Ecto neural progenitor cell (in vitro differentiated cells): ENCODE measurements at regions not wholly inside any gene's neighbourhood (a gene's known extent, or its start where the extent isn't known, plus 50 kb on each side); places are given as distances from the start of the nearest gene placed in this dataset.
"Not testable (repeated sequence)": the region's sequence is repeated elsewhere in the genome, so short reads cannot be mapped to it uniquely, and the experiment has no call there.

ENCODE experiments used
- DNase-seq: peaks from one replicate; pipeline ENCODE4 v3.0.0-alpha.2; 2018; ENCODE audit warnings: low spot score

DNA sequence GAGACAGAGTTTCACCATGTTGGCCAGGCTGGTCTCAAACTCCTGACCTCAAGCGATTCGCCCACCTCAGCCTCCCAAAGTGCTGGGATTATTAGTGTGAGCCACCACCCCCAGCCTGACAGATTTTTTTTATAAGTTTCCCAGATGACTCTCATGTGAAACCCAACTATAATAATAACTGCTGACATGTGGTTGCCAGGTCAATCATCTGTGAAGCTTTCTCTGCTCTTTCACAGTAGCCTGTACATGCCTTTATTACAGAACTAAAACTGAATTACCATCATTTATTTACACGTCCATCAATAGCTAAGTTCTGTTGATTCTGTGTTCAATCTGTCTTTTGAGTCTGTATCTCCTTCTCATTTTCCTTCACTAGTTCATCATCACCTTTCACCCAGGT, 218.5 kb downstream of the RPS29 start:
- DNase-seq: no peak

DNA sequence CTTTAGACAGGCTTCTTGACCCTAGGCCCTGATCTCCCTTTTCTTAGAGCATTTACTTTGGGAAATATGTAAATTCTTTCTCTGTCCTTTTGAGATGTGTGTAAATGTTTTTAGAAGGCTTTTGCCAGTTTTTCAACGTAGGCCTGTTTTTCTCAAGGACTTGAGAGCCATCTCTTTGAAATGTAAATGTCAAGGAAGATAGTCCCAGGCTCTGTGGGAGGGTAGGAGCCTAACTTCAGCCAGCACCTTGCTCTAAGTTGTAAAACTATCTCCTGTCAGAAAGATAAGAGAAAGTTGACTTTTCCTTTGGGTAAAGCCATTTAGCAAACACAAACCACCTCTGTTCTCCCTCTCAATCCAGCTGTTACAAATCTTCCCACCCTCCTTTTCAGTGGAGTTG, 219.8 kb downstream of the RPS29 start:
- no peak for DNase-seq

DNA sequence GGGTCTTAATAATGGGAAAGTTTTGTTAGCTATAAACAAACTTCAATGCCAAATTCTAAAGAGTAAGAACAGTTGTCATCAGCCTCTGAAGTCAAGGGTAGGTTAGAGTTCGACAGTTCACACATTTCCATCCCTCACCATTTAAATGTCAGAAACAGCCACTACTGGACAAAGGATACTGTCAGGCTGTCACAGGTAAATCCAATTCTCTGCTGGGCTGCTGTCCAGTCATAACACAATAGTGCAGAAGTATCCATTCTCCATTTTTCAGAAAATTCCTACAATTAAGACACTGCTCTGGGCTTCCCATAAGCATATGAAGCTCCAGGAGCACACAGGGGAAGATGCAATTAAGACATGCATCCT, 221.4 kb downstream of the RPS29 start:
- no peak for DNase-seq

DNA sequence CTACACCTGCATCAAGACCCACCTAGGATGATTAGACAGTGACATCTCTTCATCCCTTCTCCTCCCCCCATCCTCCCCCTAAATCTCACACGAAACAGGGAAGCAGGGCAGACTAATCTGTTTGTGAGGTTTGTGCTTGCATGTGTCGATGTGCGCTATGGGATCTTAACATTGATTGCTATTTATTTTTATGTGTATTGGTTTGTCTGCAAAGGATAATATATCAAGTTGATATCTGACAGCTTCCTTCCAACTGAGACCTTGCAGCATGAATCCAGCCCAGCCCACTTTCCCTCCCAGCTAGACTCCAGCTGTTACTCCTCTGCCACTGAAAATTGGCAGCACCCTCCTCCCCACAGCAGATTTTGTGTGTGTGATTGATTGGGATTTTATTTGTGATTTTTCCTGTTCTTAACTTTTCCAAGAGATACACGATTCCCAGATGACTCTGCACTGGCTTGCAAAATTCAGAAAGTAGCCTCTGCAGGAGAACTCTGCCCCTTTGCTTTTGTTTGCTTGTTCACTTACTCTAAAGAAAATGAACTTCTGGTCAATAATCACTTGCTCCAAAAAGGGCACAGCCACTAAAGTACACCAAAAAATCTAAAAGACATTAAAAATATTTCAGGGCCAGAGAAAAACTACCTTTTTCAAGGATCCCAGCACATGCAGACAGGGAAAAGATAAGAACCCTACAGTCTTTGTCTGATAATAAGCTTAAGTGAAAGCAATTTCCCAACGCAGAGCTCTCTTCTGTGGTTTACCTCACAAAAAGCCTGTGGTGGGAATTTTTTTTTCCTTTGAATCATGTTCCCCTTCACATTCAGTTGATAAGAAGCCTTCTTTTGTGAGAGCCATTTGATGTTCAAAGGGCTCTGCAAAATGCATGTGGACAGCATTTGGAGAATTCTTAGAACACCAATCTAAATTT, 222.1 kb downstream of the RPS29 start:
- DNase-seq: no peak

DNA sequence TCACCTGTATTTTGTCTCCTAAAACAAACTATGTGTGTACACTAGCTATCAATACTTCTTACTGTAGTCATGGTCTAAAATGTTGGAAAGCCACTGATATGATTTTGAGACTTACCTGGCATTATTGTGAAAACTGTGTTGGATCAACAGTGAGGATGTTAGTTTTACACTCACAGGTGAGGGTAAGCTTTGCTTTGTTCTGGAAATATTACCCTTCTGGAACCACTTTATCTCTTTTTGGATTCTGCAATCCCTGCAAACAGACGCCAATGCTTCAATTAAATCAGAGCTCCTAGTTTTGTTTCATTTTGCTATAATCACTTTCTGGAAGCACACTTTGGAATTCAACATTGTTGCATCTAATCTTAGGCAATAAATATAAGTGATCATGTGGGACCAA, 223.3 kb downstream of the RPS29 start:
- no peak for DNase-seq

DNA sequence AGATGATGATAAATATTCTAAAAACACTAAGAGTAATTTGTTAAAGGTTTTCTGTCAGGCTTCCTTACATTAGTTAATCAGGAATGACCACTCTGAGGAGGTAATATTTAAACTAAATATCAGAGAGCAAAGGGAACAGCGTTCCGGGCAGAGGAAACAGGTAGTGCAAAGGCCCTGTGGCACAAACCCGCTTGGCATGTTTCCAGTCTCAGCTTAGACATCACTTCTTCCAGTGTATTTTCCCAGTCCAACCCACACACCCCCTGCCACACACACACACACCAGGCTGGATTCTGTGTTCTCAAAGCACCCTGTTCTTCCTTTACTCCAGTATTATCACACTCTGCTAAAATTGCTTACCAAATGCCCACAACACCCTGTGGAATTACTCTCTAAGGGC, 247.1 kb downstream of the RPS29 start:
- no peak for DNase-seq

DNA sequence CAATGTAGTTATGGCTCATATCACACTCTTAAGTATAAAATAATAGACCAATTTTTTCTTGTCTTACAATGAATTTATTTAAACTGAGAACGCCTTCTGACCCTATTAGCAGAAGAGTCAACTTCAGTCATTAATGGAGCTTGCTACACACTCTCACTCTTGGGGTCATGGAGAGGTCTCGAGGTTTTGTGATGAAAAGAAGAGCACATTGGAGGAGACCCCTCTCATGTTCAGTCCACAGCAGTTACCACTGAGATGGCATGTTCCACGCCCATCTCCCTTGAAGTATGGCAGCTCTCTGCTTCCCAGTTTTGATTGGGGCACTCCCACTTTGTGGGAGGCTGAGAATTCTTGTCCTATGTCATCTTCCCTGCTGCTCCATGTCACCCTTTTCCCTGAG, 266.4 kb downstream of the RPS29 start:
- no peak for DNase-seq

DNA sequence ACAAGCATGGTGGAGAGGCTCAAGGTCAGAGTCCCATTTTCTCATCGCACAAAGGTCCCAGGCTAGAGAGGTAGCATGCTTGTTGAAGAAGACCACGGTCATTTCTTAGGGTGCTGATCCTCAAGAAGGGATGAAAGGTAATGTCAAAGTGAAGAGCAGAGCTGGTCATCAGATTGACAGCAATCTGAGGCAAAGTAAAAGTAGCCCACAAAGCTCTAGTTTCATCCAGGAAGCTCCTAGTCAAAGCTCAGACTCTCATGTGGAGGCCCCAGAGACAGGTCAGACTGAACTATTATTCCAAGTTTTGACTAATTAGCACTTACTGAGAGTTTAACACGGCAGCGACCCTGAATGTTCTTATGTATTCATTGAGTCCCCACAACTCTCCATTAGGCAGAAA, 270.6 kb downstream of the RPS29 start:
- no peak for DNase-seq

DNA sequence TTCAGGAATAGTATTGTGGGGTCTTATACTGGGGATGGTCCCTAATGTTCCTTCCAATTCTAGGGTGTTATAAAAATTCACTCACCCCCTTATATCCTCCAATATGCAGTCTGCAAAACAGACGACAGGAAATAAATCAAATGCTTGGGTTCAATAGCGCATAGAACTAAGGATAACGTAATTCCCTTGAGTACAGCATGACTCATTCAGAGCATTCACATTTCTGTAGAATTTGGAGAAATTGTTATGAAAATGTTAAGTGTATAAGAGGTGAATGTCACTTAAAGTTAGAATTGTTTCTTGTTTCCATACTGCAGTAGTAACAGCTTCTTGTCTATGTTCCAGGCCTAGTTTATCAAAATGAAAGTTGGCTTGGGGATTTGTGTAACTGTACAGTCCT, 271.4 kb downstream of the RPS29 start:
- no peak for DNase-seq

DNA sequence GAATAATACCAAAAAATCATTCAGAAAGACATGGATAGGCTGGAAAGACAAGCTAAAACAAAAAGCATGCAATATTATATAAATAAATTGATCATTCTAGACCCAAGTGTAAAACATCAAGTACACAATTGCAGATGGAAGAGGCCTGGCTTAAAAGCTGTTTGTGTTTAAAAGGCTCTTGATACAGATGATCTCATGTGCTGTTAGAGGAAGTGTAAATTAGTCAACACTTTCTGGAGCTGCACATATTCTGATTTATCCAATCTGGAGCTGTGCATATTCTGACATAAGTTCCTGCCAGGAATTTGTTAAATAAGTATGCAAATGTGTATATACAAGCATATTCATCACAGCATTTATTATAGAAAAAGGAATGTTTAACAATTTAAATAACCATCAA, 273.1 kb downstream of the RPS29 start:
- no peak for DNase-seq

DNA sequence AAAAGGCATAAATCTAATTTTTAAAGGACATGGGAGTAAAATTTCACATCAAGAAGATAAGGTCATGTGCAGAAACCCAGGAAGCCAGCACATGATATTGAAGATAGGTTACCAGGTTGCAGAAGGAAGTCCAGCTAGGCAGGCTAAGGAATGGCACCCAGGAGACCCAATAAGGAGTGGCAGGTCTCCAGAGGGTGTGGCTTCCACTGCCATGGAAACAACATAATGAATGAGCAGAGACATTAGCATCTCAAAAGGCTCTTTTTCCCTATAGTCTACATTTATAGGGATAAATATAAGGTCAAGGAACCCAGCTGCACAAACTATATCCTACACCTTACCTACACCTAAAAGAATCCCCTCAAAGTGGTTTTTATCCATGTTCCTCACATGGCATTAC, 275.9 kb downstream of the RPS29 start:
- DNase-seq: no peak

DNA sequence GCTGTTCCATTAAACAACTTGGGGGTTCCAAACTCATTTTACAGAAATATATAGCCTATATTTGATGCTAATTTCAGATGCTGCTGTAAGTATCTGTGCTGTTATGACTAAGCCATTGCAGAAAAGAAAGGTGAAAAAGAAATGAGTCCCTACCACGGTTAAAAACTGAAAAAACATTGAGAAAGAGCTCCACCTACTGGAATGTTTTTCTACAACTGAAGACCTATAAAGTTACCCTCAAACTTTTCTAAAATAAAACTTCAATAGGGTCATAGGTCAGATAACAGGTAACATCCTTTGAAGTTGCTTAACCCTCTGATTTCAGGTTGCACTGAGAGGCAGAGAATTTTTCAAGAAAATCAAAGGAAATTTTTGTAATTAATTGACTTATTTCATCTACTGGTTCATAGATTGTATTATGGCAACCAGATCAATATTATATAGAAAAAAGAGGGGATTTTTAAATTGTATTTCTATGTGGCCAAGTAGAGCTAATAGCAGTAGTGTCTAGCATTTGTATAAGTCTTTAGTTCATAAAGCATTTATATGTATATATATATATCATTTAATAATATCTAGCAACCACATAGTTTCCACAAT, 279.9 kb downstream of the RPS29 start:
- DNase-seq: no peak

DNA sequence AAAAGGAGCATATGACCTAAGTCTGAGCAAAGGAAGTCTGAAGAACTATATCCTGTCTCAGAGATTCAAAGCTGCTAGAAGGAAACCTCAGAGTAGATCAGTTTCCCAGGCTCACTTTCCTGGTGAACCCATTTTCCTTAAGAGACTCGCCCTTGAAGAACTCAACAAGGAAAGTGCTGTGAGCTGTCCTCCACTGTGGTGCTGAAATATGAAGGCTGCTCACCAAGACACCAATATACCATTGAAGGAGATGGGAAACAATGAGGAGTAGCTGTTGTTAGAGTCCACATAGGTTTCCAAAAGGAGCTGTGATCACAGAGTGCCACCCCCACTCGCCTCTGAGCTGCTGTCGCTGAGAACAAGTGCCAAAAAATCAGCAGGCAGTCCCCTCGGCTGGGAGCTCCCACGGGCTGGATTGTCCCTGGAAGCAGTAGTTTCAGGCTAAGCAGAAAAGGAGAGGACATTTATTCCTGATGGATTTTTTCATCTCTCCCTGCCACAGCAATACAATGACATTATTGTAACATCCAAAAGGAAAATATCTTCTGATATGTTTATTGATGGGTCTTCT, 282.1 kb downstream of the RPS29 start:
- peak; percentile 68 for DNase-seq

DNA sequence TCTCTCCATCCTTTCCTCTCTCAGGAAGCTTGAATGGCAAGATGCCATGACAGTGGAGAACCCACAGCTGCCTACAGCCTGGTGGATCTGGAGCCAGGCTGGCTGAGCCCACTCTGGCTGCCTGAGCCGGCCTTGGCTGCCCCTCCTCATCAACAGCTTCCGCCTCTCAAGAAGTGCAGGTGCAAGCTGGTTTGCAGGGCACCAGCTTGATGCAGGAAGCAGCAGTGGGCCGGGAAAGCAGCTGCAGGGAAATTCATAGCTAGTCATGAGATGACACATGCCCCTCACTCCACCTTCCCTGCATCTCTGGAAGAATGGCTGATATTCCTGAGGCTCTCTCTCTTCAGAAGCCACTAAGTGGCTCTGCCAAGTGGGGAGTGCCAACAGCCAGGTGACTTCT, 289.1 kb downstream of the RPS29 start:
- no peak for DNase-seq

DNA sequence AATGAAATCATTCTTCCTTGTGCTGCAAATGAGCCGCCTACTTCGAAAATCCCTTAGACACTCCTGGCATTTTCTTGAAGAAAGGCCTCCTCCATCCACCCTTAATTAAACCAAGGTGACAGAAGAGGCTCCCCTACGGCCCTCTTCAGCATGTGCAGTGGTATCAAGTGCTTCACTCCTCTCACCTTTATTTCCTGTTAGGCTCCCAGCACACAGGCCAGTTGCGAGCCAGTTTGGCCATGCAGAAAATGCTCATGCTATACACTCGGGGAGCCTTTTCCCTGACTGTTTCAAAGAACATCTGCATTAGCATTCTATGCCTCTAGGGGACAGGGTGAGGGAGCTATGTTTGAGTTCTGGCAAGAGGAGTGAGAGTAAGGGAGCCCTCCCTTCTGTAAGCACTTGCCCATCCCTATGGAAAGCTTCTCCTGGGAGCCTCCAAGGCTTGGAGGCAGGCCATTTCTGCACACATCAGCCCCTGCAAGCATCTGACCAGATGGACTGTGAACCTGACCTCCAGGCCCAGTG, 291.5 kb downstream of the RPS29 start:
- DNase-seq: no peak

DNA sequence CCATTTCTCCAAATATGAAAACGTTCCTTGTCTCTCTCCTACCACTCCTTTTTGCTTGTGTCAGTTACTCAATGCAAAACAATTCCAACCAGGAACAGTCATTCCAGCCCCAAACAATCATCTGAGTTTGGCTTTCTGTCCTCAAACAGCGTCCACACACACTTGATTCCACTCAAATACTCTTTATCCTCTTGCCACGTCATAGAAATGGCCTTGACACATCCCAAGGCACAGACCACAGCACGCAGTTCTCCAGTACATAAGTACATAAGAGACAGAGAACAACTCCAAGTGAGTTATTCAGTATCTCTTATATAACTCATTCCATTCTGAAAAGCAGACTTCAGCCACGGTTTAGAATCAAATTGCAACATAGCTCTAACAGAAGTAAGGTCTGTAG, 299.2 kb downstream of the RPS29 start:
- no peak for DNase-seq

DNA sequence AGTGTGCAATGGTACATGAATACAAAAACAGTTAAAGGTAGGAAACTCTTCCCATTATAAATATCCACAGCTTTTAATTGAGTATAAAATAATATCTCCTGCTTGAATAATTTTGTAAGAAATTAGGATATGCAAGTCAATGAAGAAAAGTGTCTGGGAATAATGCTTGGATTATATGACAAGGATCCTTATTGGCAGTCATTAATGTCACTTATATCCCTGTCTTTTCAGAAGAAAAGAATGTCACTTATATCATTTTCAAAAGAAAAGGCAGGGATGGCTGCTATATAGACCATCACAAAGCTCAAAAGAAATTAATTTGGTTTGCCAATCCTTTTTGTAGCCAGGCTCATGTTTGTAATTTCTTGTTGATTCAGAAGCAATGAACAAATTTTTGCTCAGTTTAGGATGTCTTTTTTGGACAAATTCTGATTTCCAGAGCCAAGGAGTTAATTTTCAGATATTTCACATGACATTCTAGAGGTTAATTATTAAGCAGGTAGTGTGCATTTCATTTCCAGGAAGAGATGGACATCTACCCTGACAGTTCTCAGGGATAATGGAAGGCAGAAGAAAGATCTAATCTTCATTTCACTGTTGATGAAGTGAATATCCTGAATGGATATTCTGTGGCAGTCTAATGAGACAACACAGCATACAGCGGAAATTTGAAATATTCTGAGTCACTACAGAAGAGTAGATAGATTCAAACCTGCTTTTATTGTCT, 299.8 kb downstream of the RPS29 start:
- DNase-seq: no peak

DNA sequence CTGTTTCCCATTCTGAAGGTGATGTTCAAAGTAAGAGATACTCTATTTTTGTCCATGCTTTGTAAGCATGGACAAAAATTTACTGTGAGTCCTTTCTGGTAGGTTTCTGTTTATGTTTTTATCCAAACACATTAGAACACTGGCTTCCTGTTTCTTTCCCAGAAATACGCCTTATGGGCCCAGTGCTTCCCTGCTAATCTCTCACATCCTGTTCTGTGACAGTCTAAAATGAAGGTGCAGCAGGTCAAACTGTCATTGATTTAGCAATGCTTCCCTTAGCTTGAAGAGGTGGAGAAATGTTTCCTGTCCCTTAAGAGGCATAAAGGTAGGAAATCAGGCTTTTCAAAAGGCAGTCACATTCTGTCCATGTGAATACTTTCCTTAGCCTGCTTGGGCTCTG, 305.6 kb downstream of the RPS29 start:
- DNase-seq: no peak

DNA sequence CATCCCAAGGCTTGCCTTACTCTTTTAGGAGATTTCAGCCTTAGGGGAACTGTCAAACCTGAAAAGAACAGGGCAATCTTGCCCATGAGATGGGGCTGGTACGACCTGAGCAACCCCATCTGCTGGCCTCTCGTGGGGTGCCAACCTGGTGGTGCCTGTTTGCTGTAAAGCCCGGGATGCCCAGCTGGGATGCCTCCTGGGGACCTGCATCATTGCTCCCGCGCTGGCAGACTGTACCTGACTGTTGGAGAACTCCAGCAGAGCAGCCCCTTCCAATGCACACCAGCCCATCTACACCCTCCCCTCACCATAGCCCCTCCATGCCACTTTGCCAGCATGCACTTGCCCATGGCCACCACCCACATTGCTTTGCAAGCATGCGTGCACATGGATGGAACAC, 335.7 kb downstream of the RPS29 start:
- no peak for DNase-seq

DNA sequence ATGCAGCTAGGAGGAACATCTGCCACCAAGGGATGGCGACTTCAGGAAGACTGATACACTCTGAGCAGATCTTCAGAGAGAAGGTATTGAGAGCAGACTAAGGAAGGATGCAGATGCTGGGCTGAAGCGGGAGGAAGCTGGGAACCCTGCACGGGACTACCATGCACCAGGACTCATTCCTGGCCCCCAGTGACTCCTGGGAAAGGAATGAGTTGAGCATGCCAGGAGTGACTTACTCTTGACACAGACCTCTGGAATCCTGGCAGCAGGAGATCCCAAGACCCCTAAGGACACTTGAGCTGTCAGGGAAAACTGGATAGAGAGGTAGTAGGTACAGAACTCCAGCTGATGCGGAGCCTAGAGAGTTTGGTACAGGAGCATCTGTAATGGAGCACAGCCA, 336.1 kb downstream of the RPS29 start:
- DNase-seq: no peak

DNA sequence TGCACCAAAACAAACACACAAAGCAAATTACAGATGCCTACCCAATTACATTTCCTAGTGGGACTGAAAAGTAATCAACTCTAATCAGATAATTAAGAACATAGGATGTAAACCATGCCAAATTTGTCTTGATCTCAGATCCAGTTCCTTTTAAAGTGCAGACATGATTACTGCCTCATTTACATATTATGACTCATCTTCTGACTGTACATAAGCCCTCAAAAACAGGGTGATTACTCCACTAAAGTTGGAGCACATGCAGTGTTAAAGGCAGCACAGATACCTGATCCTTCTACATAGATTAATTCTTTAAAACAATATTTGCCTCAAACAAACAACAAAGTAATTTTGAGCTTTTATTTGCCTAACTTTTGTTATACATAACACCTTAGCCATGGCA, 337.2 kb downstream of the RPS29 start:
- no peak for DNase-seq

DNA sequence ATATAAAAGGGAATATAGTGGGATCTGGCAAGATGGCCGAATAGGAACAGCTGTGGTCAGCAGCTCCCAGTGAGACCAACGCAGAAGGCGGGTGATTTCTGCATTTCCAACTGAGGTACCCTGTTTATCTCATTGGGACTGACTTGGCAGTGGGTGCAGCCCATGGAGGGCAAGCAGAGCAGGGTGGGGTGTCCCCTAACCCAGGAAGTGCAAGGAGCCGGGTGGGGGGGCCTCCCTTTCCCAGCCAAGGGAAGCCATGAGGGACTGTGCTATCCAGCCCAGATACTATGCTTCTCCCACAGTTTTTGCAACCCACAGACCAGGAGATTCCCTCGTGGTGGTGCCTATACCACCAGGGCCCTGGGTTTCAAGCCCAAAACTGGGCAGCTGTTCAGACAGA, 342.4 kb downstream of the RPS29 start:
- not testable (repeated sequence) for DNase-seq

DNA sequence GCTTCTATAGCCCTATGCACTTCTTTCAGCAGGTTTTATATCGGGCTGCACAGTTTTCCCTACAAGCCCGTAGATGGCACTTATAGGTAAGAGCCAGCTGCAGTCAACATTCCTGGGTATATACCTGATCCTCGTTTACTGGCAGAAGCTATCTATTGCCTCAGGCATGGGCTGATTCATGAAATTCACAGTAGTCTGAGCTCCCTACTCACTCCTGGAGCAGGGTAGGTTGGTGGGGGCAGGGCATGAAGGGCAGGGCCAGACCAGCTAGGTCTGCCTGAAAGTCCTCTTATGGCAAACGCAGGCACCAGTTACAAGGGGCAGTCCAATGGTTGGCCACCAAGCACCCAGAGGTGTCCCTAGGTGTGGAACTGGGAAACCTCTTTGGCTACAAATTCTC, 345.8 kb downstream of the RPS29 start:
- no peak for DNase-seq
